ENCODE measurements at regions not wholly inside any gene's neighbourhood (a gene's known extent, or its start where the extent isn't known, plus 50 kb on each side); places are given as distances from the start of the nearest gene placed in this dataset.

DNA sequence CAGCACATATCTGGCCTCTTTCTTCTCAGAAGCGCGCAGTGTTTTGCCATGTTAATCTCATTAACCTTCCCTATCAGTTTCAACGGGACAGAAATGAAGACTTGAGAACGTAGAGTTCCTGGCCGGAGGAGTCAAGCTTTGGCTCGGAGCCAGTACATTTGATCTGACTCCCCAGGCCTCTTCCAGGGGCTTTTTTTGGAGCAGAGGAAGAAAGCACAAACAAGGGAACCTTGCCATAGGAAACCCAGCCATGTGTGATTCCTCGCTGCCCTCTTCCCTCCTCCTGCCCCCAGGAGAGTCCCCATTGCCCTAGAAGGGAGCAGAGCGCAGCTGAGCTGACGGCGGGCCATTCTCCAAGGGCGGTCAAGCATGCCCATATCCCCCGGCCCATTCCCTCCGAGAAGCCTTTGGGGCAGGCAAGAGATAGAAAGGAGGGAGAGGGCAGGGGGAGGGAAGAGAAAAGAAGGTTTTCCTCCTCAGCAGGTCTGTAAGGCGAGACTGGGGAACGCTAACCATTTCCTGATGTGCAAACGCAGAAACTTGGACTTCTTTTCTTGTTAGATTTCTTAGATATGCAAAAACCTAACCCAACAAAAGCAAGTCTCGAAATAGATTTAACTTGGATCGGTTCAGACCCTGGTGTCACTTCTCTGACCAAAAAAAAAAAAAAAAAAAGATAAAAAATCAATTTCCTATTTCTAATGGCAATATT, 63.7 kb upstream of the POU3F3 start:
- H3K4me3 ChIP-seq, result no peak overlapping the region
- no peaks in the 10 kb centered on the region for H3K36me3 ChIP-seq (replicated peaks in 1 of 2)
- WGBS, 4 donors, result 37 to 50% (median 39%) methylated on average over 18 of the region's 18 CpGs
- TF ChIP-seq, protein P1, sequence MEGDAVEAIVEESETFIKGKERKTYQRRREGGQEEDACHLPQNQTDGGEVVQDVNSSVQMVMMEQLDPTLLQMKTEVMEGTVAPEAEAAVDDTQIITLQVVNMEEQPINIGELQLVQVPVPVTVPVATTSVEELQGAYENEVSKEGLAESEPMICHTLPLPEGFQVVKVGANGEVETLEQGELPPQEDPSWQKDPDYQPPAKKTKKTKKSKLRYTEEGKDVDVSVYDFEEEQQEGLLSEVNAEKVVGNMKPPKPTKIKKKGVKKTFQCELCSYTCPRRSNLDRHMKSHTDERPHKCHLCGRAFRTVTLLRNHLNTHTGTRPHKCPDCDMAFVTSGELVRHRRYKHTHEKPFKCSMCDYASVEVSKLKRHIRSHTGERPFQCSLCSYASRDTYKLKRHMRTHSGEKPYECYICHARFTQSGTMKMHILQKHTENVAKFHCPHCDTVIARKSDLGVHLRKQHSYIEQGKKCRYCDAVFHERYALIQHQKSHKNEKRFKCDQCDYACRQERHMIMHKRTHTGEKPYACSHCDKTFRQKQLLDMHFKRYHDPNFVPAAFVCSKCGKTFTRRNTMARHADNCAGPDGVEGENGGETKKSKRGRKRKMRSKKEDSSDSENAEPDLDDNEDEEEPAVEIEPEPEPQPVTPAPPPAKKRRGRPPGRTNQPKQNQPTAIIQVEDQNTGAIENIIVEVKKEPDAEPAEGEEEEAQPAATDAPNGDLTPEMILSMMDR (IDR thresholded peaks at IDR 0.05), result no peak
- TF ChIP-seq POLR2A (IDR thresholded peaks at IDR 0.05), result no peak
- no peak for DNase-seq
- no peak overlapping the region for H3K27ac ChIP-seq
- no peaks in the 10 kb centered on the region for H3K9me3 ChIP-seq (replicated peaks in 1 of 3)
- no peaks in the 10 kb centered on the region for H3K4me1 ChIP-seq (replicated peaks in 1 of 2)
- no peaks in the 10 kb centered on the region for H3K27me3 ChIP-seq
- intact Hi-C loops (cut with DNase I), result no loop called here

DNA sequence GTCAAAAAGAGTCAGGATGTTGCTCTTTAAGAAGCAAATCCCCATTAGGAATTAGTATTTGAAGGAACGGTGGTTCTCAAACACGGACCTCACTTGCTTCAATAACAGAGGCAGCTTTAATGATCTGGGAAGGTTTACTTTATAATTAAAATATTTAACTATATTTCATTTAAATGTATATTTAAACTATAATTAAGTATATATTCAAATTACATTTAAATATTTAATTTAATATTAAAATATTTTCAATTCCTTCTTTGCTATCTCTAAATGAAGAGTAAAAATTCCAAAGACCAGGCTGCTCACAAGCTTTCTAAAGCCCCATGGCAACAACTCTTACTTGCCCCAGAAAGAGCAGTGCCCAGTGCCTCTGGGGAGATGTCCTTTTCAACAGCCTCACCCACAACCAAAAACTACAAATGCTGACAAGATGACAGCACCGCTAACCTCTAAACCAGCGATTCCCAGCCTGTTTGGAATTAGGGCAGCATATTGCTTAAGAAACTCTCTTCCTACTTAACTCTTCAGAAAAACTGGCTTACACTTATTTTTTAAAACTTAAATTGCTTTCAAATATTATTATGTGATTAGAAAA, 62.9 kb upstream of the POU3F3 start:
- TF ChIP-seq, protein P1 (IDR thresholded peaks at IDR 0.05), result no peak
- TF ChIP-seq POLR2A (IDR thresholded peaks at IDR 0.05), result no peak
- Histone ChIP-seq H3K36me3 (replicated peaks in 1 of 2) (no peaks in the 10 kb centered on the region), H3K4me3 (no peak overlapping the region), H3K27ac (no peak overlapping the region), H3K9me3 (replicated peaks in 1 of 3) (no peaks in the 10 kb centered on the region), H3K27me3 (no peaks in the 10 kb centered on the region), H3K4me1 (replicated peaks in 1 of 2) (no peaks in the 10 kb centered on the region)
- intact Hi-C loops (cut with DNase I), result no loop called here
- no peak for DNase-seq
- WGBS, 4 donors, result 69 to 84% (median 81%) methylated on average over 4 of the region's 4 CpGs

DNA sequence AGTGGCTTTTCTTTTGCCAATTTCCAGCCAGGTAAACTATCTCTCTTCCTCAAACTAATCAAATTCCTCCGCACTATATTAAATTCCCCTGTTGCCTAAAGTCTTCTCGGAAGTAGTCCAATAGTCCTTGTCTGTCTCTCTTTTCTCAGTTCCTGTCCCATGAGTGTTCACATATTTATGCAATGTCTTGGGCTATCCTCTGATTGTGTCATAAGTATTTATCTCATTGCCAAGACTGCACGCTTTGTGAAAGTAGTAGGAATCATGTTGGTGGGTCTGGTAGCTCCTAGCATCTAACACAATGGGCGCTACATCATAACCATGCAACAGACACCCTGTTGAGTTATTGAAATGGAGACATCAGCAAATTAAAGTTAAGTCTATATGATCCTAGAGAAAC, 59.9 kb upstream of the POU3F3 start:
- Histone ChIP-seq H3K9me3 (replicated peaks in 1 of 3) (no peaks in the 10 kb centered on the region), H3K27me3 (no peaks in the 10 kb centered on the region), H3K27ac (no peak overlapping the region), H3K4me1 (replicated peaks in 1 of 2) (no peaks in the 10 kb centered on the region), H3K4me3 (no peak overlapping the region), H3K36me3 (replicated peaks in 1 of 2) (no peaks in the 10 kb centered on the region)
- TF ChIP-seq, protein P1 (IDR thresholded peaks at IDR 0.05), result no peak
- no peak for TF ChIP-seq POLR2A (IDR thresholded peaks at IDR 0.05)
- WGBS, 4 donors, result 74 to 90% (median 85%) methylated on average over 4 of the region's 4 CpGs
- DNase-seq, result no peak
- intact Hi-C loops (cut with DNase I), result no loop called here

DNA sequence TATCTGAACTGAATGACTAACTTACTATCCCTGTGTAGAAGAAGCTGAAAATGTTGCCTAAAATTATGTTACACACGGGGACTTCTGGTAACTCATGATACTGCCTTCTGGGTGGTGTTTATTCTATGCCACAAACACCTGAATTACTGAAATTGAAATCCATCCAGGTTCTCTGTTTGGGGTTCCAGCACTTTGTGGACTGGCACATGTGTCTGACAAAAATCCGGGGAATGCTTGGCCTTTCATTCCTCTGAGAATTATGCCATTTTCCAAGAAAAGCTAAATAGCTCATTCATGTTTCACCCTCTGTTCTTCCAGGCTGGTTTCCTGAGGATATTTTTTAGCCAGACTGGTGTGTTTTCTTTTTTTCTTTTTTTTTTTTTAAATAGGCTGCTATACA, 59.5 kb upstream of the POU3F3 start:
- no peaks in the 10 kb centered on the region for H3K36me3 ChIP-seq (replicated peaks in 1 of 2)
- no peaks in the 10 kb centered on the region for H3K27me3 ChIP-seq
- no peak for TF ChIP-seq POLR2A (IDR thresholded peaks at IDR 0.05)
- TF ChIP-seq, protein P1 (IDR thresholded peaks at IDR 0.05), result no peak
- WGBS, 4 donors, result 31 to 66% (median 62%) methylated on average over 2 of the region's 2 CpGs
- no peak overlapping the region for H3K4me3 ChIP-seq
- intact Hi-C loops (cut with DNase I), result no loop called here
- H3K27ac ChIP-seq, result no peak overlapping the region
- DNase-seq, result no peak
- no peaks in the 10 kb centered on the region for H3K4me1 ChIP-seq (replicated peaks in 1 of 2)
- no peaks in the 10 kb centered on the region for H3K9me3 ChIP-seq (replicated peaks in 1 of 3)

Small RNA genes lying in the stretch of these regions (small RNA-seq; reads per million reads assigned to genes)
- gene RF00139 (0 reads per million in 2 donors), gene RF02091 (0 reads per million in 2 donors)
